GM12878 (cell line): ENCODE measurements at regions not wholly inside any gene's neighbourhood (a gene's known extent, or its start where the extent isn't known, plus 50 kb on each side); places are given as distances from the start of the nearest gene placed in this dataset.

Source experiments
- HDAC2 ChIP-seq: fragments of 200-600 bp; sonication (generic); IDR thresholded peaks from 2 replicates; pipeline ENCODE4 v1.6.1; 2017
- POLR2A ChIP-seq: IDR thresholded peaks from 2 replicates; pipeline ENCODE4 v1.6.1; 2011; ENCODE audit warnings: low read depth, mild to moderate bottlenecking, low read length
- POLR2AphosphoS5 ChIP-seq: IDR thresholded peaks from 2 replicates; pipeline ENCODE4 v1.6.1; 2011; ENCODE audit warnings: mild to moderate bottlenecking, low read length, inconsistent platforms
- RBBP5 ChIP-seq: fragments of 200-600 bp; sonication (generic); conservative IDR thresholded peaks from 2 replicates; pipeline ENCODE4 v1.6.1; 2016
- ZNF274 ChIP-seq: IDR thresholded peaks from one replicate; pipeline ENCODE4 v1.8.0; 2011; ENCODE audit not compliant: insufficient read length, insufficient read depth
- TF ChIP-seq, protein P1 (sequence below): IDR thresholded peaks from 2 replicates; pipeline ENCODE4 v1.6.1; 2012; ENCODE audit warnings: low read depth, low read length, improper control_type of control experiment

DNA sequence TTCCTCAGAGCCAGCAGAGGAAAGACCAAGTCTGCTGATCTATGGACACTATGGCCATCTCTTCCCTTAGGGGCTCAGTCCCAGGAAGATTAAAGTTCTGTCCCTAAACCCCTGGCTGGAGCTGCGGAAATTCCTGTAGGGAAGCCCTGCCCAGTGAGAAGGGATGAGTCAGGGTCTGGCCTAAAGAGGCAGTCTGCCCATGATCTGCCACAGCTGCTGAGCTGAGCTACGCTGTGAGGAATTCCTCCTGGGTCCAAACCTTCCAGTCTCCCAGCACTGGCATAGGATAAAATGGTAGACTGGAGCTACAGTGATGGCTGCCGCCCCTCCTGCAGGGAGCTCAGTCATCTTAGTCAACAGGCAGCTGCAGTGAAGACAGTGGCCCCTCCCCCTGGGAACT is 213.7 kb downstream of the BRINP2 start:
- TF ChIP-seq, protein P1, sequence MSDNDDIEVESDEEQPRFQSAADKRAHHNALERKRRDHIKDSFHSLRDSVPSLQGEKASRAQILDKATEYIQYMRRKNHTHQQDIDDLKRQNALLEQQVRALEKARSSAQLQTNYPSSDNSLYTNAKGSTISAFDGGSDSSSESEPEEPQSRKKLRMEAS = no peak
- no peak for TF ChIP-seq RBBP5
- TF ChIP-seq POLR2A = no peak
- TF ChIP-seq HDAC2 = no peak
- no peak for TF ChIP-seq POLR2AphosphoS5
- no peak for TF ChIP-seq ZNF274
